Colonic mucosa (tissue), 4 donors: ENCODE measurements at regions not wholly inside any gene's neighbourhood (a gene's known extent, or its start where the extent isn't known, plus 50 kb on each side); places are given as distances from the start of the nearest gene placed in this dataset.

ENCODE experiments used
- DNase-seq: peaks from one replicate; pipeline ENCODE4 v3.0.0-alpha.2; 2020
- H3K27ac ChIP-seq: fragments of 200-600 bp; one replicate; pipeline ENCODE4 v1.8.0; 2021
- H3K27me3 ChIP-seq: fragments of 200-600 bp; one replicate; pipeline ENCODE4 v1.8.0; 2021
- H3K36me3 ChIP-seq: fragments of 200-600 bp; one replicate; pipeline ENCODE4 v1.8.0; 2021
- H3K4me1 ChIP-seq: fragments of 200-600 bp; one replicate; pipeline ENCODE4 v1.8.0; 2021; ENCODE audit warnings: mild to moderate bottlenecking
- H3K4me3 ChIP-seq: fragments of 200-600 bp; one replicate; pipeline ENCODE4 v1.8.0; 2021
- H3K9ac ChIP-seq, 2 donors: one replicate each; pipeline ENCODE4 v1.7.0; 2013; ENCODE audit warnings: control low read depth in 2 of 2, low read depth in 2 of 2, low read length in 2 of 2
- H3K9me3 ChIP-seq: fragments of 200-600 bp; one replicate; pipeline ENCODE4 v1.8.0; 2021
- CTCF ChIP-seq: fragments of 200-600 bp; IDR thresholded peaks from one replicate; pipeline ENCODE4 v1.8.0; 2022; ENCODE audit warnings: antibody characterized with exemption, mild to moderate bottlenecking
- intact Hi-C: fragments of 100-400 bp; cut with DNase I; formaldehyde crosslinking; loops from one replicate; pipeline ENCODE4 v1.14.1; 2022
- donor health status: healthy.
- donor health status: DM: no; HTN: no; CAD: no.
- donor health status: DM: no; HTN: no; CAD: no.

GRCh38 chr6:21952367-21952766, 344.5 kb downstream of the PRL start:
- H3K9me3 ChIP-seq: no peaks in the 10 kb centered on the region
- H3K27ac ChIP-seq: no peak overlapping the region
- no peak for DNase-seq
- no peaks in the 10 kb centered on the region for H3K36me3 ChIP-seq
- no peak overlapping the region for H3K4me3 ChIP-seq
- no peak for TF ChIP-seq CTCF
- intact Hi-C loops: no loop called here
- H3K9ac ChIP-seq: no peak overlapping the region
- H3K4me1 ChIP-seq: peaks cover 8% of the 10 kb centered on the region
- no peaks in the 10 kb centered on the region for H3K27me3 ChIP-seq

GRCh38 chr6:21953831-21954801, 342.7 kb downstream of the PRL start:
- no peak for TF ChIP-seq CTCF
- peaks cover 8% of the 10 kb centered on the region for H3K4me1 ChIP-seq
- intact Hi-C loops: no loop called here
- H3K4me3 ChIP-seq: no peak overlapping the region
- peak overlapping the region; percentile 51 for H3K27ac ChIP-seq
- H3K36me3 ChIP-seq: no peaks in the 10 kb centered on the region
- no peaks in the 10 kb centered on the region for H3K9me3 ChIP-seq
- peak overlapping the region in 1 of 2 donors; percentile 43 for H3K9ac ChIP-seq
- DNase-seq: peak; percentile 60
- no peaks in the 10 kb centered on the region for H3K27me3 ChIP-seq

- no peak for DNase-seq
- no peak for TF ChIP-seq CTCF
- no peaks in the 10 kb centered on the region for H3K36me3 ChIP-seq
- intact Hi-C loops: no loop called here
- H3K9ac ChIP-seq: no peak overlapping the region
- peaks cover 8% of the 10 kb centered on the region for H3K4me1 ChIP-seq
- no peaks in the 10 kb centered on the region for H3K9me3 ChIP-seq
- no peak overlapping the region for H3K4me3 ChIP-seq
- no peak overlapping the region for H3K27ac ChIP-seq
- H3K27me3 ChIP-seq: no peaks in the 10 kb centered on the region
These were observed 341.7 kb downstream of the PRL start for GRCh38 chr6:21955053-21955595.

- Histone ChIP-seq H3K27me3 (no peaks in the 10 kb centered on the region), H3K9me3 (no peaks in the 10 kb centered on the region), H3K9ac (no peak overlapping the region), H3K4me3 (no peak overlapping the region), H3K4me1 (peaks cover 8% of the 10 kb centered on the region), H3K27ac (no peak overlapping the region), H3K36me3 (no peaks in the 10 kb centered on the region)
- no peak for TF ChIP-seq CTCF
- DNase-seq: no peak
- intact Hi-C loops: no loop called here
These were observed 340.9 kb downstream of the PRL start for GRCh38 chr6:21955951-21956350.

- no peak overlapping the region for H3K27ac ChIP-seq
- TF ChIP-seq CTCF: no peak
- H3K4me3 ChIP-seq: no peak overlapping the region
- H3K9me3 ChIP-seq: no peaks in the 10 kb centered on the region
- intact Hi-C loops: no loop called here
- no peak overlapping the region for H3K9ac ChIP-seq
- H3K36me3 ChIP-seq: no peaks in the 10 kb centered on the region
- no peaks in the 10 kb centered on the region for H3K27me3 ChIP-seq
- H3K4me1 ChIP-seq: no peaks in the 10 kb centered on the region
- DNase-seq: no peak
These were observed 338.4 kb downstream of the PRL start for GRCh38 chr6:21958428-21958827.
